DND-41 (cell line): ENCODE measurements at regions not wholly inside any gene's neighbourhood (a gene's known extent, or its start where the extent isn't known, plus 50 kb on each side); places are given as distances from the start of the nearest gene placed in this dataset.

Experiments used
- EZH2 ChIP-seq: IDR thresholded peaks from 3 replicates; pipeline ENCODE4 v1.6.1; 2012; ENCODE audit warnings: borderline replicate concordance, low read depth, mild to moderate bottlenecking, moderate library complexity, low read length, inconsistent platforms; ENCODE audit not compliant: severe bottlenecking
- TF ChIP-seq, protein P1 (sequence below): IDR thresholded peaks from 2 replicates; pipeline ENCODE4 v1.5.1; 2012; ENCODE audit warnings: borderline replicate concordance, low read length, moderate library complexity, mild to moderate bottlenecking; ENCODE audit not compliant: poor library complexity, severe bottlenecking; ENCODE audit errors: extremely low read depth

- TF ChIP-seq, protein P1, sequence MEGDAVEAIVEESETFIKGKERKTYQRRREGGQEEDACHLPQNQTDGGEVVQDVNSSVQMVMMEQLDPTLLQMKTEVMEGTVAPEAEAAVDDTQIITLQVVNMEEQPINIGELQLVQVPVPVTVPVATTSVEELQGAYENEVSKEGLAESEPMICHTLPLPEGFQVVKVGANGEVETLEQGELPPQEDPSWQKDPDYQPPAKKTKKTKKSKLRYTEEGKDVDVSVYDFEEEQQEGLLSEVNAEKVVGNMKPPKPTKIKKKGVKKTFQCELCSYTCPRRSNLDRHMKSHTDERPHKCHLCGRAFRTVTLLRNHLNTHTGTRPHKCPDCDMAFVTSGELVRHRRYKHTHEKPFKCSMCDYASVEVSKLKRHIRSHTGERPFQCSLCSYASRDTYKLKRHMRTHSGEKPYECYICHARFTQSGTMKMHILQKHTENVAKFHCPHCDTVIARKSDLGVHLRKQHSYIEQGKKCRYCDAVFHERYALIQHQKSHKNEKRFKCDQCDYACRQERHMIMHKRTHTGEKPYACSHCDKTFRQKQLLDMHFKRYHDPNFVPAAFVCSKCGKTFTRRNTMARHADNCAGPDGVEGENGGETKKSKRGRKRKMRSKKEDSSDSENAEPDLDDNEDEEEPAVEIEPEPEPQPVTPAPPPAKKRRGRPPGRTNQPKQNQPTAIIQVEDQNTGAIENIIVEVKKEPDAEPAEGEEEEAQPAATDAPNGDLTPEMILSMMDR = no peak
- TF ChIP-seq EZH2 = no peak
Measured at GRCh38 chr21:16796776-16797175, 716.1 kb upstream of the CXADR start.
